CD8-positive, alpha-beta memory T cell (primary cell): ENCODE measurements at regions not wholly inside any gene's neighbourhood (a gene's known extent, or its start where the extent isn't known, plus 50 kb on each side); places are given as distances from the start of the nearest gene placed in this dataset.
A peak's percentile ranks its signal among the peaks of the same experiment; 100 is the strongest.

Experiments used
- CTCF ChIA-PET: fragments of 350-600 bp; sonication (Branson Sonifier 250); formaldehyde crosslinking; loops from one replicate; lab custom pipeline; 2021; ENCODE audit warnings: antibody characterized with exemption; lab: Charles Lee
- POLR2A ChIA-PET: fragments of 350-600 bp; sonication (Branson Sonifier 250); formaldehyde crosslinking; loops from one replicate; lab custom pipeline; 2021; ENCODE audit warnings: antibody characterized with exemption; lab: Charles Lee
- DNase-seq, 5 donors: peaks; one replicate each; pipeline versions ENCODE4 v3.0.0 to v3.0.0-alpha.2; 2020 to 2022; ENCODE audit warnings: mixed read lengths in 1 of 5
- H3K27ac ChIP-seq: one replicate; pipeline ENCODE4 v1.7.0; 2013; ENCODE audit warnings: low read depth, mild to moderate bottlenecking, low read length, moderate library complexity
- H3K27me3 ChIP-seq: 2 replicates; pipeline ENCODE4 v1.7.0; 2013; ENCODE audit warnings: low read length, mild to moderate bottlenecking; ENCODE audit not compliant: insufficient read depth, poor library complexity, severe bottlenecking
- H3K36me3 ChIP-seq: 2 replicates; pipeline ENCODE4 v1.7.0; 2013; ENCODE audit warnings: mild to moderate bottlenecking, low read length, moderate library complexity; ENCODE audit not compliant: insufficient read depth
- H3K4me1 ChIP-seq: 2 replicates; pipeline ENCODE4 v1.7.0; 2013; ENCODE audit warnings: mild to moderate bottlenecking, low read length, moderate library complexity; ENCODE audit not compliant: insufficient read depth
- H3K4me3 ChIP-seq: 2 replicates; pipeline ENCODE4 v1.7.0; 2013; ENCODE audit warnings: mild to moderate bottlenecking, low read length
- H3K9me3 ChIP-seq: 2 replicates; pipeline ENCODE4 v1.7.0; 2013; ENCODE audit warnings: mild to moderate bottlenecking, low read length
- H3K27ac Mint-ChIP-seq, 8 donors: one replicate each; pipeline ENCODE4 v1.8.0; 2020 to 2021; ENCODE audit warnings: mixed read lengths in 8 of 8, mild to moderate bottlenecking in 6 of 8, inconsistent platforms in 3 of 8, moderate library complexity in 3 of 8
- H3K27me3 Mint-ChIP-seq, 2 donors: one replicate each; pipeline ENCODE4 v1.8.0; 2020 to 2021; ENCODE audit warnings: mixed read lengths in 2 of 2, mild to moderate bottlenecking in 1 of 2, moderate library complexity in 1 of 2
- H3K36me3 Mint-ChIP-seq, 3 donors: one replicate each; pipeline ENCODE4 v1.8.0; 2020 to 2021; ENCODE audit warnings: mixed read lengths in 3 of 3, inconsistent platforms in 1 of 3, mild to moderate bottlenecking in 1 of 3
- H3K4me1 Mint-ChIP-seq, 3 donors: one replicate each; pipeline ENCODE4 v1.8.0; 2020 to 2021; ENCODE audit warnings: mixed read lengths in 3 of 3, inconsistent platforms in 1 of 3, mild to moderate bottlenecking in 1 of 3
- H3K4me3 Mint-ChIP-seq, 7 donors: one replicate each; pipeline ENCODE4 v1.8.0; 2020 to 2021; ENCODE audit warnings: mixed read lengths in 7 of 7, mild to moderate bottlenecking in 6 of 7, moderate library complexity in 4 of 7, inconsistent platforms in 2 of 7
- H3K9me3 Mint-ChIP-seq, 5 donors: one replicate each; pipeline ENCODE4 v1.8.0; 2020 to 2022; ENCODE audit warnings: mixed read lengths in 5 of 5, mild to moderate bottlenecking in 3 of 5, moderate library complexity in 2 of 5, inconsistent platforms in 1 of 5

- peaks cover 0 to 10% (median 4%) of the 10 kb centered on the region in 3 donors for H3K4me1 Mint-ChIP-seq
- Histone ChIP-seq H3K36me3 (no peaks in the 10 kb centered on the region), H3K27ac (no peak overlapping the region), H3K9me3 (no peaks in the 10 kb centered on the region), H3K27me3 (peaks cover 21% of the 10 kb centered on the region), H3K4me3 (no peak overlapping the region), H3K4me1 (no peaks in the 10 kb centered on the region)
- H3K27me3 Mint-ChIP-seq = peaks cover 20 to 68% of the 10 kb centered on the region in 2 donors
- POLR2A ChIA-PET = no interaction called here
- peak in 4 of 5 donors; percentile 3 to 52 (median 8) for DNase-seq
- H3K9me3 Mint-ChIP-seq = no peaks in the 10 kb centered on the region
- peak overlapping the region in 3 of 7 donors; percentile 23 to 30 (median 25) for H3K4me3 Mint-ChIP-seq
- H3K27ac Mint-ChIP-seq = no peak overlapping the region
- CTCF ChIA-PET = interaction anchor here (1.0 to 1.4 kb wide), 4 partner anchors 10 to 268 kb away, joined by 3 to 4 read pairs (median 4); no protein-coding TSS in a partner anchor
- peaks cover 0 to 1% (median 0%) of the 10 kb centered on the region in 3 donors for H3K36me3 Mint-ChIP-seq
Measured at GRCh38 chr7:21253740-21254687, 173.9 kb upstream of the SP4 start.

- ChIA-PET POLR2A (no interaction called here), CTCF (interaction anchor here (1.3 to 2.0 kb wide), 4 partner anchors 245 to 746 kb away, joined by 3 to 5 read pairs (median 4); no protein-coding TSS in a partner anchor)
- Histone ChIP-seq H3K27me3 (peaks cover 21% of the 10 kb centered on the region), H3K9me3 (no peaks in the 10 kb centered on the region), H3K4me1 (no peaks in the 10 kb centered on the region), H3K27ac (no peak overlapping the region), H3K36me3 (no peaks in the 10 kb centered on the region), H3K4me3 (no peak overlapping the region)
- H3K27me3 Mint-ChIP-seq = peaks cover 20 to 47% of the 10 kb centered on the region in 2 donors
- H3K9me3 Mint-ChIP-seq = no peaks in the 10 kb centered on the region
- DNase-seq = peak in 3 of 5 donors; percentile 3 to 20 (median 19)
- no peaks in the 10 kb centered on the region for H3K36me3 Mint-ChIP-seq
- H3K27ac Mint-ChIP-seq = no peak overlapping the region
- no peak overlapping the region for H3K4me3 Mint-ChIP-seq
- H3K4me1 Mint-ChIP-seq = peaks cover 1 to 14% (median 6%) of the 10 kb centered on the region in 3 donors
Measured at GRCh38 chr7:21256310-21256877, 171.5 kb upstream of the SP4 start.

GRCh38 chr7:21260939-21261338, 166.9 kb upstream of the SP4 start:
- no peaks in the 10 kb centered on the region for H3K9me3 ChIP-seq
- ChIA-PET CTCF (interaction anchor here (1.0 to 3.0 kb wide), 5 partner anchors 9 to 166 kb away, joined by 3 to 12 read pairs (median 4); no protein-coding TSS in a partner anchor), POLR2A (interaction anchor here (0.7 kb wide), 1 partner anchor 95 kb away, joined by 3 read pairs; no protein-coding TSS in a partner anchor)
- H3K4me1 ChIP-seq = peaks cover 9% of the 10 kb centered on the region
- H3K4me1 Mint-ChIP-seq = peaks cover 11 to 13% (median 12%) of the 10 kb centered on the region in 3 donors
- no peak overlapping the region for H3K27ac ChIP-seq
- no peak for DNase-seq
- H3K4me3 Mint-ChIP-seq = no peak overlapping the region
- H3K36me3 ChIP-seq = no peaks in the 10 kb centered on the region
- peaks cover 0 to 7% of the 10 kb centered on the region in 2 donors for H3K27me3 Mint-ChIP-seq
- no peaks in the 10 kb centered on the region for H3K9me3 Mint-ChIP-seq
- H3K27me3 ChIP-seq = no peaks in the 10 kb centered on the region
- H3K4me3 ChIP-seq = no peak overlapping the region
- H3K27ac Mint-ChIP-seq = no peak overlapping the region
- H3K36me3 Mint-ChIP-seq = no peaks in the 10 kb centered on the region

DNA sequence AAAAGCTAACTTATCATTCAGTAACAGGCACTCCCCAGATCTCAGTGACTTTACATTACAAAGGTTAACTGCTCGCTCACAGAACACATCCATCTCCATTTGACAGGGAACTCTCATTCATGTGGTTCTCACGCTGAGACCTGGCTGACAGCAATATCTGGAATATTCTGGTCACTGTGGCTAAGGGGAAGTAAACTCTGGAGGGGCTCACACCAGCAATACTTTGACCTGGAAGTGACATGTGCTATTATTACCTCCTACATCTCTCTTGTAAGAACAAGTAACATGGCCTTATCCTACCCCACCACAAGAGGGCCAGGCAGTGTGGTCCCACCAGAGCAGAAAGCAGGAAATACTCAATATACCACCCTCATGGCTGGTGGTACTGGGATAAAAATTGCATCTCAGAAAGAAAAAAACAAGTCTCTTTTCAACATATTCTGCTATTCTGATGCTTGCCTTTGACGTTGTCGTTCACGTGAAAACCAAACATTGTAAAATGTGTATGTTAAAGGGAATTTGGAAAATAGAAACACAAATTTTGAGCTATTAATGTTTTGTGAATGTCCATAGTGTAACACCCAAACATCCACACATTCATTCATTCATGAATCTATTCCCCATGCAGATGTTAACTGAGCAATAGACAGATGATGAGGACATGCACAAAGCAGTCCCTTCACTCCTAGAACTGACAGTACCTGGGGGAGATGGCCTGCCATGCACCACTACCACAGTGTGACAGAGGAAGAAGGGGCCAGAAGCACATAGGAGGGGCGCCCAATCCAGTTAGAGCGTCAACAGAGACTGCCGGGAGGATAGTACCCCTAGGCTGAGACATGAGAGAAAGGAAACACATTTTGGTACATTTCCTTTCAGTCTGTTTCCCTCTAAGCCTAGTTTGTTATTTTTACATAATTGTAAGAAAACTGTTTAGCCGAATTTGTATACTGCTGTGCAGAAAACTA, 166.0 kb upstream of the SP4 start:
- no peaks in the 10 kb centered on the region for H3K36me3 Mint-ChIP-seq
- peak overlapping the region in 4 of 8 donors; percentile 22 to 91 (median 54) for H3K27ac Mint-ChIP-seq
- no peaks in the 10 kb centered on the region for H3K9me3 Mint-ChIP-seq
- Histone ChIP-seq H3K36me3 (no peaks in the 10 kb centered on the region), H3K27ac (no peak overlapping the region), H3K27me3 (no peaks in the 10 kb centered on the region), H3K9me3 (no peaks in the 10 kb centered on the region), H3K4me1 (peaks cover 9% of the 10 kb centered on the region), H3K4me3 (no peak overlapping the region)
- H3K4me3 Mint-ChIP-seq = no peak overlapping the region
- DNase-seq = peak; percentile 24 to 74 (median 43)
- ChIA-PET CTCF (interaction anchor here (0.8 to 3.0 kb wide), 11 partner anchors 10 to 740 kb away, joined by 3 to 12 read pairs (median 3); no protein-coding TSS in a partner anchor), POLR2A (no interaction called here)
- H3K4me1 Mint-ChIP-seq = peaks cover 11 to 13% (median 12%) of the 10 kb centered on the region in 3 donors
- no peaks in the 10 kb centered on the region for H3K27me3 Mint-ChIP-seq

GRCh38 chr7:21269021-21269420, 158.9 kb upstream of the SP4 start:
- DNase-seq = no peak
- H3K36me3 ChIP-seq = no peaks in the 10 kb centered on the region
- H3K4me1 ChIP-seq = no peaks in the 10 kb centered on the region
- Mint-ChIP-seq H3K9me3 (no peaks in the 10 kb centered on the region), H3K36me3 (peaks cover 0 to 2% (median 0%) of the 10 kb centered on the region in 3 donors), H3K27me3 (no peaks in the 10 kb centered on the region), H3K4me1 (no peaks in the 10 kb centered on the region), H3K4me3 (no peak overlapping the region), H3K27ac (peak overlapping the region in 1 of 8 donors; percentile 5)
- CTCF ChIA-PET = no interaction called here
- H3K27ac ChIP-seq = no peak overlapping the region
- H3K4me3 ChIP-seq = no peak overlapping the region
- POLR2A ChIA-PET = no interaction called here
- no peaks in the 10 kb centered on the region for H3K9me3 ChIP-seq
- H3K27me3 ChIP-seq = no peaks in the 10 kb centered on the region

DNA sequence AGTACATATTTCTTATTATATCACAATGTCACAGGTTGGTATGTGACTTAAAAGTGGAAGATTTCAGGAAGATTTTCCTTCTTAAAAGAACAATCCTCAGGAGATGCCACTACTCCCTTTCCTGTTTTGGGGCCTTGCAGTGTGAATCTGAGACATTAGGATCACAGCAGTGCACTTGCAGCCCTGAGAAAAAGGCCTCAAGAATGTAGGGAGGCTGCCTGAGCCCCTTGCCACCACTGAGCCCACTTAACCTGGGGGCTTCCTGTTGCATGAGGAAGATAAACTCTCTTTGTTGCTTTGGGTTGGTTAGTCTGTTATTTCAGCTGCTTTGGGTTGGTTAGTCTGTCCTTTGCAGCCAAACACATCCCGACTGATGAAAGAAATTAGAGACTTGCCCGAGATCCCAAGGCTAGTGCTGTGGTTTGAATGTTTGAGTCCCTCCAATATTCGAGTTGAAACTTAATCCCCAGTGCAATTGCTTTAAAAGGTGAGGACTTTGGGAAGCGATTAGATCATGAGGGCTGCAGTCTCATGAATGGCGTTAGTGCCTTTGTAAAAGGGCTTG, 151.3 kb upstream of the SP4 start:
- ChIA-PET CTCF (no interaction called here), POLR2A (no interaction called here)
- peaks cover 0 to 2% (median 0%) of the 10 kb centered on the region in 5 donors for H3K9me3 Mint-ChIP-seq
- H3K4me1 ChIP-seq = no peaks in the 10 kb centered on the region
- no peak overlapping the region for H3K27ac ChIP-seq
- no peak overlapping the region for H3K4me3 ChIP-seq
- H3K36me3 ChIP-seq = no peaks in the 10 kb centered on the region
- H3K27ac Mint-ChIP-seq = peak overlapping the region in 1 of 8 donors; percentile 22
- H3K27me3 Mint-ChIP-seq = no peaks in the 10 kb centered on the region
- DNase-seq = no peak
- no peaks in the 10 kb centered on the region for H3K9me3 ChIP-seq
- H3K27me3 ChIP-seq = no peaks in the 10 kb centered on the region
- H3K4me3 Mint-ChIP-seq = no peak overlapping the region
- H3K36me3 Mint-ChIP-seq = peaks cover 0 to 3% (median 0%) of the 10 kb centered on the region in 3 donors
- peaks cover 0 to 5% (median 0%) of the 10 kb centered on the region in 3 donors for H3K4me1 Mint-ChIP-seq

DNA sequence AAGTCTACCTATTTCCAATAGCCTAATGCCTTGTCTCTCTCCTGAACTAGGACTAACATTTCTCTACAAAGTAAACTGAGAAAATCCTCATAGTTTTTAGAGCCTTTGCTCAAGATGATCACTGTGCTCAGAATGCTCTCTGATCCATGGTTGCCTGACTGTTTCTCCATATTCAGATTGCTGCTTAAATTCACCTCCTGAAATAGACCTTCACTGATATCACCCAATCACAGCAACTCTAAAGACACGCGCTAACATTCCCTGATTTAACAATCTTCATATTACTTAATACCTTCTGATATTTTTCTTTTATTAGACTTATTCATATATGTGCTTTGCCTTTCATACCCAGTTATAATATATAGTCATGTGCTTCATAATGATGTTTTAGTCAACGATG, 148.9 kb upstream of the SP4 start:
- CTCF ChIA-PET = no interaction called here
- Mint-ChIP-seq H3K4me3 (no peak overlapping the region), H3K36me3 (peaks cover 0 to 7% (median 3%) of the 10 kb centered on the region in 3 donors), H3K27me3 (no peaks in the 10 kb centered on the region), H3K4me1 (peaks cover 0 to 5% (median 0%) of the 10 kb centered on the region in 3 donors), H3K27ac (no peak overlapping the region), H3K9me3 (peaks cover 0 to 2% (median 0%) of the 10 kb centered on the region in 5 donors)
- no peaks in the 10 kb centered on the region for H3K4me1 ChIP-seq
- H3K27ac ChIP-seq = no peak overlapping the region
- no peaks in the 10 kb centered on the region for H3K36me3 ChIP-seq
- no peak overlapping the region for H3K4me3 ChIP-seq
- H3K9me3 ChIP-seq = no peaks in the 10 kb centered on the region
- H3K27me3 ChIP-seq = no peaks in the 10 kb centered on the region
- POLR2A ChIA-PET = no interaction called here
- no peak for DNase-seq
